ENCODE measurements at regions not wholly inside any gene's neighbourhood (a gene's known extent, or its start where the extent isn't known, plus 50 kb on each side); places are given as distances from the start of the nearest gene placed in this dataset.
A peak's percentile ranks its signal among the peaks of the same experiment; 100 is the strongest.

DNA sequence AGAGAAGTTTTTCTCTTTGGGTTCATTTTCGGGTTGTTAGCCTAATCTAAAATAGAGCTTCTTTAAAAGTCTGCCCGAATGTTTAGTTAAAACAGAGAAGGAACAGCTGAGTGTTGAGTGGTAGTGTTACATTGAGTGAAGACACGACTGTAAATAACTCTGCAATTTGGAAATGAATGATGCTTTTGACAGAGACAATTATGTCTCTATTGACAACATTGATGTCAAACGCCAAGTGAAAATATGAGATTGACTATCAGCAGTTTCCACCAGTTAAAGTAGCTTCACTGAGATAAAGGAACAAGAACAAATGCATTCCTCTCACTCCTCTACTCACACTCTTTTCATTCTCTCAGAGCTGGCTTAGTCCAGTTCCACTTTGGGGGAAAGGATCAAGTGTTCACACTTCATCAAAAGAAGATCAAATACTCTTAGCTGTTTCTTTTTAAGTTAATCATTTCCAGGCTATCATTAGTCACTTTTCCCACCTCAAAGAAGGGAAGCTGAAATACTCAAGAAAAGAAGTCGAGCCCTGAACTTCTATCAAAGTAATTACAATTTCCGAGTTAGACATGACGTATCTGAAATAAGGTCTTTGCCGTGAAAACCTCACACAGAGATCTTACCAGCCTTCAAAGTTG, 399.1 kb upstream of the DPH6 start:
- DNase-seq: no peak
- TF ChIP-seq, protein P1, sequence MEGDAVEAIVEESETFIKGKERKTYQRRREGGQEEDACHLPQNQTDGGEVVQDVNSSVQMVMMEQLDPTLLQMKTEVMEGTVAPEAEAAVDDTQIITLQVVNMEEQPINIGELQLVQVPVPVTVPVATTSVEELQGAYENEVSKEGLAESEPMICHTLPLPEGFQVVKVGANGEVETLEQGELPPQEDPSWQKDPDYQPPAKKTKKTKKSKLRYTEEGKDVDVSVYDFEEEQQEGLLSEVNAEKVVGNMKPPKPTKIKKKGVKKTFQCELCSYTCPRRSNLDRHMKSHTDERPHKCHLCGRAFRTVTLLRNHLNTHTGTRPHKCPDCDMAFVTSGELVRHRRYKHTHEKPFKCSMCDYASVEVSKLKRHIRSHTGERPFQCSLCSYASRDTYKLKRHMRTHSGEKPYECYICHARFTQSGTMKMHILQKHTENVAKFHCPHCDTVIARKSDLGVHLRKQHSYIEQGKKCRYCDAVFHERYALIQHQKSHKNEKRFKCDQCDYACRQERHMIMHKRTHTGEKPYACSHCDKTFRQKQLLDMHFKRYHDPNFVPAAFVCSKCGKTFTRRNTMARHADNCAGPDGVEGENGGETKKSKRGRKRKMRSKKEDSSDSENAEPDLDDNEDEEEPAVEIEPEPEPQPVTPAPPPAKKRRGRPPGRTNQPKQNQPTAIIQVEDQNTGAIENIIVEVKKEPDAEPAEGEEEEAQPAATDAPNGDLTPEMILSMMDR (IDR thresholded peaks at IDR 0.05; ENCODE audit: low read depth, low read length, missing control alignments): no peak
- in situ Hi-C loops (cut with HindIII; ENCODE audit: low pct_ligation_motif_present, low sequenced_read_pairs): no loop called here
- Histone ChIP-seq H3K36me3 (replicated peaks) (no peaks in the 10 kb centered on the region), H3K4me3 (ENCODE audit: low read depth, low read length) (no peak overlapping the region), H3K27me3 (replicated peaks) (no peaks in the 10 kb centered on the region), H3K27ac (no peak overlapping the region)

DNA sequence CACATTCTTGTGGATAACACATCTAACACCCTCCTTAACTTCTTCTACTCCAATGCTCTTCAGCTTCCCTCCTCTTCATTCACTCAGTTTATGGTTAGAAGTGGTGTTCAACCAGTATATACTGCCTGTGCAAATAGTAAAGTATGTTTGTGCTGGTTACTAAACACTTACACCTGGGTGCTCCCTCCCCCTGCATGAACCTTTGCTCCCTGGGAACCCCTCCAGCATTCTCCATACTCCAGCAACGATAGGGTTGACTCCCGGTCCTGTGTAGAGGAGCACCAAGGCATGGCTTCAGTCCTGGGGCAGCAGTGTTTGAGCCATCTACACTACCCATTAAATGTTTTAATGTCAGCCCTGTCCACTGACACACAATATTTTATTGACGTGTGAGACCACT, 407.5 kb upstream of the DPH6 start:
- in situ Hi-C loops (cut with HindIII; ENCODE audit: low pct_ligation_motif_present, low sequenced_read_pairs): no loop called here
- DNase-seq: no peak
- Histone ChIP-seq H3K27ac (no peak overlapping the region), H3K27me3 (replicated peaks) (no peaks in the 10 kb centered on the region), H3K4me3 (ENCODE audit: low read depth, low read length) (no peak overlapping the region), H3K36me3 (replicated peaks) (no peaks in the 10 kb centered on the region)
- TF ChIP-seq, protein P1 (IDR thresholded peaks at IDR 0.05; ENCODE audit: low read depth, low read length, missing control alignments): no peak

DNA sequence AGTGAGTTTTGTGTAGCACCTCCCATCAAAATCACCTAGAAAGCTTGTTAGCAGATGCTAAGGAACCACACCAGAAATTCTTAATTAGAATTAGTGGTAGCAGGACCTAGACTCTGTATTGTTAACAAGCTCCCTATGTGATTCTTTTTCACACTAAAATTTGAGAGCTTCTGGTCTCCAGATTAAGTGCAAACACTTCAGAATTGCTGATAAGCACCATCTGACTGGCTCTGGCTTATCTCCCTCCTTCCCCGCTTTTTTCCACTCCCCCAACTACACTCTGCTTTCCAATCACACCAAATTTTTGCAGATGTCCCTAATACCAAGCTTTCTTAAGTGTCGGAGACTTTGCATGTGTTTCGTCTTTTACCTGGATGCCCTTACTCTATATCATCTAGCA, 410.1 kb upstream of the DPH6 start:
- TF ChIP-seq, protein P1 (IDR thresholded peaks at IDR 0.05; ENCODE audit: low read depth, low read length, missing control alignments): no peak
- DNase-seq: no peak
- H3K4me3 ChIP-seq (ENCODE audit: low read depth, low read length): no peak overlapping the region
- H3K27ac ChIP-seq: no peak overlapping the region
- H3K27me3 ChIP-seq (replicated peaks): no peaks in the 10 kb centered on the region
- no peaks in the 10 kb centered on the region for H3K36me3 ChIP-seq (replicated peaks)
- in situ Hi-C loops (cut with HindIII; ENCODE audit: low pct_ligation_motif_present, low sequenced_read_pairs): no loop called here

DNA sequence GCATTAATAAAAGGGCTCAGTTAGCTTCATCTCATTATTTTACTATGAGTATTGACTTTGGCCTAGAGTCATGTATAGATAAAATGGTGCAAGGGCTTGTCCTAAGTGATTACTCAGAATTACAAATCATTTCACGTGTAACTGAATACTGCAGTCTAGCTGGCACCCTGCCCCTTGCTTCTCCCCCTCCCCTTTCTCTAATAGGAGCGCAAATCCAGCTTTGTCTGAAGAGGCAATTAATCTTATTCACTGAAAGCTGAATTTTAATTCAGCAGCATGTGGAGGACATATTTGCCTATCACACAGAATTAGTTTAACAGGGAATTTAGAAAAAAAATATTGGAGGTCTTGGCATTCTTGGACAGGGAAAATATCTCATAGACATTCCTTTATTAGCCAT, 412.1 kb upstream of the DPH6 start:
- no peaks in the 10 kb centered on the region for H3K36me3 ChIP-seq (replicated peaks)
- H3K27me3 ChIP-seq (replicated peaks): no peaks in the 10 kb centered on the region
- H3K4me3 ChIP-seq (ENCODE audit: low read depth, low read length): no peak overlapping the region
- peak; percentile 15 for DNase-seq
- in situ Hi-C loops (cut with HindIII; ENCODE audit: low pct_ligation_motif_present, low sequenced_read_pairs): no loop called here
- no peak overlapping the region for H3K27ac ChIP-seq
- TF ChIP-seq, protein P1 (IDR thresholded peaks at IDR 0.05; ENCODE audit: low read depth, low read length, missing control alignments): no peak

DNA sequence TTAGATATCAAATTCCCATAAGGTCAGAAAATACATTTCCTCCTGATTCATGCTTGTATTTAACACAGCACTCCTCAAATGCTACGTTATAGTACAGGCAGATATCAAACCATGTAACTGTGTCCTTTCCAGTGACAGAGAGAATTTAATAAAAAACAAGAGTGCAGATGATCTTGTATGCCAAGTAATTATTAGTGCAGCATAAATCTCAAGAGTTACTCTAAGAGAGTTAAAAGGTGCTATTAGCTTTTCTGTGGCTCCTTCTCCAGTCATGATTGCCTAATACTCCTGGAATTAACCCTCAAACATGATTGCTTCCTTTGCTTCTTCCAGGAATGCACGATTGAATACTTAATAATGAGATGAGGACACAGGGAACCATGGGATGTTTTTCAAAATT, 413.0 kb upstream of the DPH6 start:
- no peak overlapping the region for H3K4me3 ChIP-seq (ENCODE audit: low read depth, low read length)
- TF ChIP-seq, protein P1 (IDR thresholded peaks at IDR 0.05; ENCODE audit: low read depth, low read length, missing control alignments): no peak
- no peak overlapping the region for H3K27ac ChIP-seq
- no peaks in the 10 kb centered on the region for H3K36me3 ChIP-seq (replicated peaks)
- DNase-seq: no peak
- in situ Hi-C loops (cut with HindIII; ENCODE audit: low pct_ligation_motif_present, low sequenced_read_pairs): no loop called here
- no peaks in the 10 kb centered on the region for H3K27me3 ChIP-seq (replicated peaks)

DNA sequence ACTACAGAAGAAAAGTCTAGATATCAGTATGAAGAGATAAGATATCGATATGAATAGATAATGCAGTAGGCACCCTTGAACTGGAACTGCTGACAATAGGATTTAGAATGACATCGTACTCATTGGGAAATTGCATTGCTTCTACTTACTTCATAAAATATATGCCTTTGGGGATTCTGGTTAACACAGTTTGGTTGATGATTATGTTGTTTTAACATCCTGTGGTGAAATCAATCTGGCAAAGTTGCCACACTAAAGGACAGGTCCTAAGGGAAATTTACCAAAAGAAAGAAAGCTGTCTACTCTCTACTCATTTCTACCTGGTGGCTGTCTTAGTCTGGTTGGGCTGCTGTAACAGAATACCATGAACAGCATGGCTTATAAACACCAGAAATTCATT, 417.4 kb upstream of the DPH6 start:
- H3K27ac ChIP-seq: no peak overlapping the region
- TF ChIP-seq, protein P1 (IDR thresholded peaks at IDR 0.05; ENCODE audit: low read depth, low read length, missing control alignments): no peak
- H3K4me3 ChIP-seq (ENCODE audit: low read depth, low read length): no peak overlapping the region
- no peaks in the 10 kb centered on the region for H3K36me3 ChIP-seq (replicated peaks)
- H3K27me3 ChIP-seq (replicated peaks): no peaks in the 10 kb centered on the region
- no peak for DNase-seq
- in situ Hi-C loops (cut with HindIII; ENCODE audit: low pct_ligation_motif_present, low sequenced_read_pairs): no loop called here

All from brain microvascular endothelial cell (primary cell).